Thymus (tissue), 11 donors: ENCODE measurements at regions not wholly inside any gene's neighbourhood (a gene's known extent, or its start where the extent isn't known, plus 50 kb on each side); places are given as distances from the start of the nearest gene placed in this dataset.

ENCODE experiments used
- DNase-seq, 9 donors: peaks; one replicate each; pipeline ENCODE4 v3.0.0-alpha.2; 2013; ENCODE audit warnings: low spot score in 9 of 9, low read depth in 6 of 9, missing footprints in 1 of 9
- H3K27ac ChIP-seq, 2 donors: one replicate each; pipeline ENCODE4 v1.5.1; 2013; ENCODE audit warnings: control low read depth in 1 of 2, low read depth in 1 of 2, low read length in 1 of 2, mild to moderate bottlenecking in 1 of 2, moderate library complexity in 1 of 2
- H3K27me3 ChIP-seq, 2 donors: one replicate each; pipeline ENCODE4 v1.5.1; 2013; ENCODE audit warnings: low read length in 1 of 2; ENCODE audit not compliant: control insufficient read depth in 2 of 2, insufficient read depth in 1 of 2
- H3K36me3 ChIP-seq, 2 donors: one replicate each; pipeline ENCODE4 v1.5.1; 2013; ENCODE audit warnings: low read length in 1 of 2, mild to moderate bottlenecking in 1 of 2, moderate library complexity in 1 of 2; ENCODE audit not compliant: control insufficient read depth in 2 of 2, insufficient read depth in 2 of 2
- H3K4me1 ChIP-seq, 2 donors: one replicate each; pipeline ENCODE4 v1.5.1; 2013; ENCODE audit warnings: low read length in 2 of 2; ENCODE audit not compliant: control insufficient read depth in 2 of 2, insufficient read depth in 2 of 2
- H3K4me3 ChIP-seq, 2 donors: one replicate each; pipeline ENCODE4 v1.5.1; 2013; ENCODE audit warnings: low read length in 2 of 2, control low read depth in 1 of 2, mild to moderate bottlenecking in 1 of 2
- H3K9me3 ChIP-seq, 2 donors: one replicate each; pipeline ENCODE4 v1.5.1; 2013; ENCODE audit warnings: low read length in 1 of 2, mild to moderate bottlenecking in 1 of 2; ENCODE audit not compliant: control insufficient read depth in 2 of 2, insufficient read depth in 1 of 2
- WGBS: extraction: QIAGEN DNeasy Blood & Tissue Kit; methylation state at CpG from one replicate; pipeline ENCODE4 v1.1.7; 2013; 5-methylcytosine and 5-hydroxymethylcytosine counted together
- donor health status: healthy.

GRCh38 chr1:168476588-168477385 lies 67.0 kb downstream of the XCL2 start:
- Histone ChIP-seq H3K4me1 (no peaks in the 10 kb centered on the region), H3K27ac (no peak overlapping the region), H3K4me3 (no peak overlapping the region), H3K9me3 (peaks cover 0 to 8% of the 10 kb centered on the region in 2 donors), H3K27me3 (no peaks in the 10 kb centered on the region), H3K36me3 (no peaks in the 10 kb centered on the region)
- DNase-seq = no peak
- WGBS = 91% methylated on average over 7 of the region's 7 CpGs

GRCh38 chr1:168474322-168474721 lies 69.5 kb downstream of the XCL2 start:
- Histone ChIP-seq H3K4me3 (no peak overlapping the region), H3K4me1 (peaks cover 0 to 4% of the 10 kb centered on the region in 2 donors), H3K27ac (peak overlapping the region in 1 of 2 donors; percentile 31), H3K27me3 (no peaks in the 10 kb centered on the region), H3K9me3 (peaks cover 0 to 8% of the 10 kb centered on the region in 2 donors), H3K36me3 (no peaks in the 10 kb centered on the region)
- DNase-seq = no peak
- 100% methylated on average over 1 of the region's 1 CpG for WGBS

GRCh38 chr1:168473126-168473525 lies 70.7 kb downstream of the XCL2 start:
- H3K4me1 ChIP-seq = peaks cover 0 to 8% of the 10 kb centered on the region in 2 donors
- no peak overlapping the region for H3K4me3 ChIP-seq
- no peak for DNase-seq
- H3K9me3 ChIP-seq = peaks cover 0 to 8% of the 10 kb centered on the region in 2 donors
- H3K27ac ChIP-seq = no peak overlapping the region
- H3K27me3 ChIP-seq = no peaks in the 10 kb centered on the region
- no peaks in the 10 kb centered on the region for H3K36me3 ChIP-seq

- H3K36me3 ChIP-seq = no peaks in the 10 kb centered on the region
- WGBS = 97% methylated on average over 2 of the region's 2 CpGs
- H3K27me3 ChIP-seq = no peaks in the 10 kb centered on the region
- peak in 2 of 9 donors; percentile 22 to 53 for DNase-seq
- peaks cover 0 to 8% of the 10 kb centered on the region in 2 donors for H3K4me1 ChIP-seq
- peaks cover 0 to 8% of the 10 kb centered on the region in 2 donors for H3K9me3 ChIP-seq
- no peak overlapping the region for H3K4me3 ChIP-seq
- H3K27ac ChIP-seq = no peak overlapping the region
These were observed 71.6 kb downstream of the XCL2 start for GRCh38 chr1:168472223-168472622.

- no peaks in the 10 kb centered on the region for H3K36me3 ChIP-seq
- DNase-seq = peak in 2 of 9 donors; percentile 23 to 33
- H3K27ac ChIP-seq = no peak overlapping the region
- H3K4me1 ChIP-seq = peaks cover 0 to 16% of the 10 kb centered on the region in 2 donors
- no peaks in the 10 kb centered on the region for H3K27me3 ChIP-seq
- H3K9me3 ChIP-seq = peaks cover 0 to 8% of the 10 kb centered on the region in 2 donors
- 95% methylated on average over 1 of the region's 1 CpG for WGBS
- H3K4me3 ChIP-seq = no peak overlapping the region
These were observed 72.8 kb downstream of the XCL2 start for GRCh38 chr1:168470901-168471431.

- H3K27ac ChIP-seq = no peak overlapping the region
- no peaks in the 10 kb centered on the region for H3K27me3 ChIP-seq
- H3K4me1 ChIP-seq = peaks cover 0 to 16% of the 10 kb centered on the region in 2 donors
- DNase-seq = no peak
- no peak overlapping the region for H3K4me3 ChIP-seq
- peaks cover 0 to 8% of the 10 kb centered on the region in 2 donors for H3K9me3 ChIP-seq
- no peaks in the 10 kb centered on the region for H3K36me3 ChIP-seq
- WGBS = 63% methylated on average over 6 of the region's 6 CpGs
These were observed 74.1 kb downstream of the XCL2 start for GRCh38 chr1:168469690-168470089.

GRCh38 chr1:168468822-168469221 lies 75.0 kb downstream of the XCL2 start:
- Histone ChIP-seq H3K36me3 (no peaks in the 10 kb centered on the region), H3K27me3 (no peaks in the 10 kb centered on the region), H3K9me3 (no peaks in the 10 kb centered on the region), H3K4me3 (no peak overlapping the region), H3K27ac (no peak overlapping the region), H3K4me1 (peaks cover 0 to 16% of the 10 kb centered on the region in 2 donors)
- DNase-seq = no peak

GRCh38 chr1:168468042-168468809 lies 75.6 kb downstream of the XCL2 start:
- Histone ChIP-seq H3K27me3 (no peaks in the 10 kb centered on the region), H3K27ac (peak overlapping the region; percentile 18 to 20), H3K36me3 (no peaks in the 10 kb centered on the region), H3K9me3 (no peaks in the 10 kb centered on the region), H3K4me3 (no peak overlapping the region), H3K4me1 (peaks cover 0 to 16% of the 10 kb centered on the region in 2 donors)
- WGBS = 73% methylated on average over 5 of the region's 5 CpGs
- no peak for DNase-seq

GRCh38 chr1:168467452-168467851 lies 76.3 kb downstream of the XCL2 start:
- H3K36me3 ChIP-seq = no peaks in the 10 kb centered on the region
- no peak overlapping the region for H3K27ac ChIP-seq
- peaks cover 0 to 16% of the 10 kb centered on the region in 2 donors for H3K4me1 ChIP-seq
- 13% methylated on average over 3 of the region's 3 CpGs for WGBS
- no peak overlapping the region for H3K4me3 ChIP-seq
- H3K27me3 ChIP-seq = no peaks in the 10 kb centered on the region
- H3K9me3 ChIP-seq = peaks cover 0 to 3% of the 10 kb centered on the region in 2 donors
- DNase-seq = no peak
